Activated T-cell treated with anti-CD3 and anti-CD28 coated beads, Interleukin-2, amount 50 U/mL, for 72 hours (primary cell): ENCODE measurements at regions not wholly inside any gene's neighbourhood (a gene's known extent, or its start where the extent isn't known, plus 50 kb on each side); places are given as distances from the start of the nearest gene placed in this dataset.
"Not testable (repeated sequence)": the region's sequence is repeated elsewhere in the genome, so short reads cannot be mapped to it uniquely, and the experiment has no call there.

Experiments used
- ATAC-seq, 2 donors: fragments of 150-1000 bp; cut with Tn5 transposase; replicated peaks in 1 of 2; 2 replicates each; pipeline ENCODE4 v1.10.0; 2021; ENCODE audit warnings: moderate library complexity in 2 of 2, mild to moderate bottlenecking in 1 of 2
- DNase-seq, 2 donors: peaks; one replicate each; pipeline ENCODE4 v3.0.0; 2021 to 2022; ENCODE audit warnings: mixed read lengths in 1 of 2
- H3K27ac Mint-ChIP-seq: one replicate; pipeline ENCODE4 v1.8.0; 2022; ENCODE audit warnings: mild to moderate bottlenecking, moderate library complexity, mixed read lengths
- H3K27me3 Mint-ChIP-seq: one replicate; pipeline ENCODE4 v1.8.0; 2022; ENCODE audit warnings: low read depth, mixed read lengths
- H3K36me3 Mint-ChIP-seq, 2 donors: one replicate each; pipeline ENCODE4 v1.8.0; 2022; ENCODE audit warnings: mixed read lengths in 2 of 2, mild to moderate bottlenecking in 1 of 2; ENCODE audit not compliant: insufficient read depth in 2 of 2
- H3K4me1 Mint-ChIP-seq: one replicate; pipeline ENCODE4 v1.8.0; 2022; ENCODE audit warnings: low read depth, mixed read lengths
- H3K4me3 Mint-ChIP-seq, 2 donors: one replicate each; pipeline ENCODE4 v1.8.0; 2022; ENCODE audit warnings: mild to moderate bottlenecking in 2 of 2, mixed read lengths in 2 of 2, moderate library complexity in 2 of 2
- H3K9me3 Mint-ChIP-seq, 2 donors: one replicate each; pipeline ENCODE4 v1.8.0; 2022; ENCODE audit warnings: mixed read lengths in 2 of 2

- Mint-ChIP-seq H3K27me3 (no peaks in the 10 kb centered on the region), H3K4me1 (no peaks in the 10 kb centered on the region), H3K36me3 (peaks cover 0 to 3% of the 10 kb centered on the region in 2 donors), H3K27ac (peak overlapping the region; percentile 24), H3K4me3 (no peak overlapping the region), H3K9me3 (peaks cover 2 to 14% of the 10 kb centered on the region in 2 donors)
- no peak for DNase-seq
- ATAC-seq = no peak
Measured at GRCh38 chr11:25247336-25247735, 750.5 kb downstream of the LUZP2 start.

- no peak for DNase-seq
- Mint-ChIP-seq H3K36me3 (no peaks in the 10 kb centered on the region), H3K9me3 (peaks cover 2 to 6% of the 10 kb centered on the region in 2 donors), H3K27me3 (no peaks in the 10 kb centered on the region), H3K27ac (no peak overlapping the region), H3K4me1 (no peaks in the 10 kb centered on the region), H3K4me3 (no peak overlapping the region)
- no peak for ATAC-seq
Measured at GRCh38 chr11:25252854-25253253, 756.0 kb downstream of the LUZP2 start.

GRCh38 chr11:25263861-25264260 is 767.0 kb downstream of the LUZP2 start:
- H3K9me3 Mint-ChIP-seq = peaks cover 7 to 14% of the 10 kb centered on the region in 2 donors
- H3K4me1 Mint-ChIP-seq, H3K27ac Mint-ChIP-seq, ATAC-seq, DNase-seq, H3K27me3 Mint-ChIP-seq, H3K4me3 Mint-ChIP-seq, H3K36me3 Mint-ChIP-seq: not testable (repeated sequence)

GRCh38 chr11:25271301-25271700 is 774.4 kb downstream of the LUZP2 start:
- no peaks in the 10 kb centered on the region for H3K27me3 Mint-ChIP-seq
- peaks cover 0 to 2% of the 10 kb centered on the region in 2 donors for H3K9me3 Mint-ChIP-seq
- peaks cover 0 to 2% of the 10 kb centered on the region in 2 donors for H3K36me3 Mint-ChIP-seq
- DNase-seq = no peak
- no peak overlapping the region for H3K27ac Mint-ChIP-seq
- no peaks in the 10 kb centered on the region for H3K4me1 Mint-ChIP-seq
- ATAC-seq = no peak
- H3K4me3 Mint-ChIP-seq = no peak overlapping the region

GRCh38 chr11:25272214-25272613 is 775.4 kb downstream of the LUZP2 start:
- H3K4me1 Mint-ChIP-seq = no peaks in the 10 kb centered on the region
- H3K4me3 Mint-ChIP-seq = no peak overlapping the region

GRCh38 chr11:25280821-25281220 is 784.0 kb downstream of the LUZP2 start:
- H3K36me3 Mint-ChIP-seq, DNase-seq, H3K4me1 Mint-ChIP-seq, H3K27me3 Mint-ChIP-seq, ATAC-seq, H3K4me3 Mint-ChIP-seq, H3K27ac Mint-ChIP-seq: not testable (repeated sequence)
- H3K9me3 Mint-ChIP-seq = peaks cover 10 to 16% of the 10 kb centered on the region in 2 donors

More at GRCh38 chr11:25272214-25272613, 775.4 kb downstream of the LUZP2 start:
- peaks cover 0 to 2% of the 10 kb centered on the region in 2 donors for H3K9me3 Mint-ChIP-seq
- no peak overlapping the region for H3K27ac Mint-ChIP-seq
- peaks cover 0 to 2% of the 10 kb centered on the region in 2 donors for H3K36me3 Mint-ChIP-seq
- no peak for ATAC-seq
- no peak for DNase-seq
- H3K27me3 Mint-ChIP-seq = no peaks in the 10 kb centered on the region

- ATAC-seq (no peak), DNase-seq (no peak)
- no peaks in the 10 kb centered on the region for H3K36me3 Mint-ChIP-seq
- peaks cover 8 to 11% of the 10 kb centered on the region in 2 donors for H3K9me3 Mint-ChIP-seq
- H3K27me3 Mint-ChIP-seq = no peaks in the 10 kb centered on the region
- no peaks in the 10 kb centered on the region for H3K4me1 Mint-ChIP-seq
- H3K27ac Mint-ChIP-seq = no peak overlapping the region
- H3K4me3 Mint-ChIP-seq = no peak overlapping the region
Measured at GRCh38 chr11:25293166-25293565, 796.3 kb downstream of the LUZP2 start.

GRCh38 chr11:25298450-25298849 is 801.6 kb downstream of the LUZP2 start:
- H3K4me3 Mint-ChIP-seq = no peak overlapping the region
- H3K9me3 Mint-ChIP-seq = peaks cover 9 to 12% of the 10 kb centered on the region in 2 donors
- H3K36me3 Mint-ChIP-seq = no peaks in the 10 kb centered on the region
- no peak for DNase-seq
- no peaks in the 10 kb centered on the region for H3K27me3 Mint-ChIP-seq
- H3K27ac Mint-ChIP-seq = no peak overlapping the region
- no peak for ATAC-seq
- H3K4me1 Mint-ChIP-seq = no peaks in the 10 kb centered on the region

GRCh38 chr11:25309818-25310217 is 813.0 kb downstream of the LUZP2 start:
- H3K4me1 Mint-ChIP-seq = no peaks in the 10 kb centered on the region

GRCh38 chr11:25317216-25317615 is 820.4 kb downstream of the LUZP2 start:
- Mint-ChIP-seq H3K9me3 (peaks cover 0 to 2% of the 10 kb centered on the region in 2 donors), H3K27ac (no peak overlapping the region), H3K27me3 (no peaks in the 10 kb centered on the region), H3K4me3 (no peak overlapping the region), H3K4me1 (no peaks in the 10 kb centered on the region), H3K36me3 (no peaks in the 10 kb centered on the region)
- ATAC-seq = no peak
- DNase-seq = no peak

More at GRCh38 chr11:25309818-25310217, 813.0 kb downstream of the LUZP2 start:
- Mint-ChIP-seq H3K27me3 (no peaks in the 10 kb centered on the region), H3K27ac (no peak overlapping the region), H3K4me3 (no peak overlapping the region), H3K9me3 (peaks cover 10% of the 10 kb centered on the region in 2 donors), H3K36me3 (peaks cover 0 to 2% of the 10 kb centered on the region in 2 donors)
- DNase-seq (no peak), ATAC-seq (no peak)

GRCh38 chr11:25319127-25319526 is 822.3 kb downstream of the LUZP2 start:
- peaks cover 2 to 5% of the 10 kb centered on the region in 2 donors for H3K9me3 Mint-ChIP-seq

GRCh38 chr11:25327656-25328055 is 830.8 kb downstream of the LUZP2 start:
- Mint-ChIP-seq H3K9me3 (peaks cover 3 to 4% of the 10 kb centered on the region in 2 donors), H3K4me3 (no peak overlapping the region), H3K4me1 (no peaks in the 10 kb centered on the region), H3K27ac (no peak overlapping the region), H3K27me3 (no peaks in the 10 kb centered on the region), H3K36me3 (no peaks in the 10 kb centered on the region)
- no peak for DNase-seq
- no peak for ATAC-seq

More at GRCh38 chr11:25319127-25319526, 822.3 kb downstream of the LUZP2 start:
- Mint-ChIP-seq H3K4me3 (no peak overlapping the region), H3K4me1 (no peaks in the 10 kb centered on the region), H3K27me3 (no peaks in the 10 kb centered on the region), H3K36me3 (no peaks in the 10 kb centered on the region), H3K27ac (no peak overlapping the region)
- ATAC-seq (no peak), DNase-seq (no peak)

GRCh38 chr11:25339281-25339680 is 842.4 kb downstream of the LUZP2 start:
- ATAC-seq (no peak), DNase-seq (no peak)
- no peak overlapping the region for H3K4me3 Mint-ChIP-seq
- H3K27ac Mint-ChIP-seq = no peak overlapping the region
- H3K27me3 Mint-ChIP-seq = no peaks in the 10 kb centered on the region
- H3K9me3 Mint-ChIP-seq = peaks cover 0 to 3% of the 10 kb centered on the region in 2 donors
- H3K36me3 Mint-ChIP-seq = peaks cover 0 to 1% of the 10 kb centered on the region in 2 donors
- no peaks in the 10 kb centered on the region for H3K4me1 Mint-ChIP-seq

- Mint-ChIP-seq H3K9me3 (peaks cover 14 to 17% of the 10 kb centered on the region in 2 donors), H3K4me3 (no peak overlapping the region), H3K4me1 (no peaks in the 10 kb centered on the region), H3K36me3 (no peaks in the 10 kb centered on the region), H3K27ac (no peak overlapping the region), H3K27me3 (no peaks in the 10 kb centered on the region)
- DNase-seq (no peak), ATAC-seq (no peak)
Measured at GRCh38 chr11:25349537-25349936, 852.7 kb downstream of the LUZP2 start.
